Stimulated activated CD4-positive, alpha-beta T cell treated with anti-CD3 and anti-CD28 coated beads, TNF-alpha, amount 100 ng/mL, for 24 hours (primary cell): ENCODE measurements at regions not wholly inside any gene's neighbourhood (a gene's known extent, or its start where the extent isn't known, plus 50 kb on each side); places are given as distances from the start of the nearest gene placed in this dataset.

Experiments
- DNase-seq, 3 experiments: peaks; one replicate each; pipeline ENCODE4 v3.0.0-alpha.2; 2020; ENCODE audit warnings: low read depth in 3 of 3

- DNase-seq = no peak
These were observed 312.3 kb upstream of the STT3B start for GRCh38 chr3:31220431-31220830.

- no peak for DNase-seq
These were observed 309.4 kb upstream of the STT3B start for GRCh38 chr3:31223278-31223677.

DNA sequence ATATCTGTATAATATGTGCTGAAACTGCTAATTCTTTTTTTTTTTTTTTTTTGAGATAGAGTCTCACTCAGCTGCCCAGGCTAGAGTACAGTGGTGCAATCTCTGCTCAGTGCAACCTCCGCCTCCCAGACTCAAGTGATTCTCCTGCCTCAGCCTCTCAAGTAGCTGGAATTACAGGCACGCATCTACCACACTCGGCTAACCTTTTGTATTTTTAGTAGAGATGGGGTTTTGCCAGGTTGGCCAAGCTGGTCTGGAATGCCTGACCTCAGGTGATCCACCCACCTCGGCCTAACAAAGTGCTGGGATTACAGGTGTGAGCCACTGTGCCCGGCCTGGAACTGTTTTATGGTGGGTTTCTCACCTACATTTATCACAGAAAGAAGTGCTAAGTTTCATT lies 307.8 kb upstream of the STT3B start:
- no peak for DNase-seq

DNA sequence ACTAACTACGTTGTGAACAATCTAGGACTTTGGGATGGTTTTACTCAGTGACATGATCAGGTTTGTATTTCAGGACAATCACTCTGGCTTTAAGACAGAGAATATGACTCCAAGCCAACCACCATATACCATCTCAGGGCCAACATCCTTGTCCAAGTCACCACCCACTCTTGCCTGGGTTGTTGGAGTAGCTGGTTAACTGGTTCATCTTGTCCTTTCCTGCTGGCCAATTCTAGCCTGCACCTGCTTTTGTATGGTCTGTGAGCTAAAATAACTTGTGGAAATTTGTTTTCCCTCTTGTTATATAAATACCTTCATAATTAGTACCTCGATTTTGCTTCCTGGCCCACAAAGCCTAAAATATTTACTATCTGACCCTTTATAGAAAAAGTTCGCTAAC lies 306.8 kb upstream of the STT3B start:
- no peak for DNase-seq

- no peak for DNase-seq
These were observed 306.4 kb upstream of the STT3B start for GRCh38 chr3:31226346-31226745.

DNA sequence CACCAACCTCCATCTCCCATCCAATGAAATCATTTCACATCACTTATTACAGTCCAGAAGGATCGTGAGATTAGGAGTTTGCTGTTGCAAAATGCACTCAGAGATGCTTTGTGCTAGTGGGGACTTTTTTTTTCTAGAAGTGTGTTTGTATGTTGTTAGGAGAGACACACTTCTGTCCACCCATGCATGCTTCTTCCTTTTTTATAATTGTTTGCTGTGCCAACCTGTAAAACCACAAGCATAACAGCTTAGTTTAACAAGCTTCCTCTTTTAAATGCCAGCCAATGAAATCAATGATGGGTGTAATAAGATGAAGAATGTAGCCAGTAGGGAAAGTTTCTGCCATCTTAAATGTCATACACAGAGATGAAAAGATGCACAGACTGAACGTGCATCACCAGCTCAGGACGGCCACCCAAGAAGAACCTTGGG lies 305.6 kb upstream of the STT3B start:
- DNase-seq = no peak

- DNase-seq = no peak
These were observed 302.1 kb upstream of the STT3B start for GRCh38 chr3:31230425-31231223.

GRCh38 chr3:31232055-31233025 lies 300.4 kb upstream of the STT3B start:
- no peak for DNase-seq

GRCh38 chr3:31234145-31234544 lies 298.6 kb upstream of the STT3B start:
- DNase-seq = no peak

DNA sequence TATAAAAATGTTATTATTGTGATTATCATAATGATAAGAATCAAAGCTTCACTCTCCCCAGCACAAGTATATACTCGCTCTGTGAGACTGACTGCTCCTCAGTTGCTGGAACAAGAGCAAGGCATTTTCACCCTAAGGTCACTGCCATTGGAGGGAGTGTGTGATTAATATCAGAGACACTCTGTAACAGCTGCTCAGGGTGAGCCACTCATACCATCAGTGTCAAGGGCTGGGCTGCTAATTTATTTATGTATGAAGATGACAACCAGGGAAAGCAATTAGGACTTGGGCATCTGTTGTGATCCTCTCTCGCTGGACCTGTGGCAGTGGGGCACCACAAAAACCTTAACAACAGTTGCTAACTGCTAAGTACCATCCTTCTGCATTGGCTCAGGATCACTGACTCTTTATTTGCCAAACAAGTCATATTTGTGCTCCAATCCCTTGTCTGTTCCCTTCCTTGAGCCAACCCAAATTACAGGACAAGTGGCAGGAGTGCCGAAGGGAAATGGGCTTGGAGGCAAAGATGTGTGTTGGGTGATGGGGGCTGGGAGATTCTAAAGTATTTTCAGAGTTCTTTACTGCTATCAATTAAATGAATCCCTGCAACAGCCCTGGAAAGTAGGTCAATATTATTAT lies 297.5 kb upstream of the STT3B start:
- no peak for DNase-seq

DNA sequence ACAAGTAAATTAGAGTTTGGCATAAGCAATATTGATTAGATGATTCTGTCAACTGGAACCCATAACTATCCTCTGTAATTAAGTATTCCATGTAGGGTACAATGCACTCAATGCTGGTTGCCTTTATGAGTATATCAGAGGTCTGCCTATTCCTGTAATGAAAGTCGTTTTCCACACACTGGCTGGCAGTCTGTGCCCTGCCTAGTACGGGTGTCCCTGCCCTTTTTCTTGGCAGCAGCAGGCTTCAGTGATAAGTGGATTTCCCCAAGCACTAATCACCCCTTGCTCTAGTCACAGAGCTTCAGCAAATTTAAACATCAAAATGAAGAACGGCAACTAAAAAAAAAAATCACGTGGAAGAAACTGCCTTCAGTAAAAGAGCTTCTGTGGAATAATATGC lies 294.8 kb upstream of the STT3B start:
- DNase-seq = no peak

DNA sequence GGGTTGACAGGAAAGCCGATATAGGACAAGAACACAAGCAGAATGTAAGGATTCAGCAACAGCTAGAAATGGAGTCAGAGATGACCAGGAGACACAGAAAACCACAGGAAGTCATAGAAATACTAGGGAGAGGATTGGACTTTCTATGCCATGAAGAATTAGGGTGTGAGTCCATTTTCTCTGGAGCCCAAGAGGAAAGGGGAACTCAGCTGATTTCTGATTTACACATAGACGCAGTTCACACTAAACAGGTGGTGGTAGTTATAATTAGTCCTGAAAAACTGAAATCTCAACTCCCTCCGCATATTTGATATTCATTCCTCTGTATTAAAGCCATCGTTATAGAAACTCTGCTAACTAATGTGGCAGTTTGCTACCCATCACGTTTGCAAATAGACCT lies 292.7 kb upstream of the STT3B start:
- no peak for DNase-seq

- DNase-seq = no peak
These were observed 292.3 kb upstream of the STT3B start for GRCh38 chr3:31240466-31240865.

GRCh38 chr3:31240874-31241273 lies 291.9 kb upstream of the STT3B start:
- DNase-seq = no peak

DNA sequence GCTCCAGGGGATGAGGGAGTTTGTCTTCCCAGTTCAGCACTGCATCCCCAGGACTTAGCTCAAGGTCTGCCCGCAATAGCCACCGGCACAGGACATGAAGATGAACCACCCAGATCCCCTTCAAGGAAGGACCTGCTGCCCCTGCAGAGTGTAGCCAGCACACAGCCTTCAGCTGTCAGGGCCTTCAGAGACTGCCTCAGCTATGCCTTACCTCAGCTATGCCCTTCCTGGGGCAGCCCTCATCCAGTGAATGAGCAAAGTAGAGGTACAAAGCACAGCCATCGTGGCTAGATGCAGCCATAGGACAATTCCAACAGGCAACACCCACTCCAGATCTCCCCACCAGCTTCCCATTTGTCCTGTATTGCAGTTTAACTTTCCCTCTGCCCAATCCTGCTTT lies 291.2 kb upstream of the STT3B start:
- DNase-seq = no peak

DNA sequence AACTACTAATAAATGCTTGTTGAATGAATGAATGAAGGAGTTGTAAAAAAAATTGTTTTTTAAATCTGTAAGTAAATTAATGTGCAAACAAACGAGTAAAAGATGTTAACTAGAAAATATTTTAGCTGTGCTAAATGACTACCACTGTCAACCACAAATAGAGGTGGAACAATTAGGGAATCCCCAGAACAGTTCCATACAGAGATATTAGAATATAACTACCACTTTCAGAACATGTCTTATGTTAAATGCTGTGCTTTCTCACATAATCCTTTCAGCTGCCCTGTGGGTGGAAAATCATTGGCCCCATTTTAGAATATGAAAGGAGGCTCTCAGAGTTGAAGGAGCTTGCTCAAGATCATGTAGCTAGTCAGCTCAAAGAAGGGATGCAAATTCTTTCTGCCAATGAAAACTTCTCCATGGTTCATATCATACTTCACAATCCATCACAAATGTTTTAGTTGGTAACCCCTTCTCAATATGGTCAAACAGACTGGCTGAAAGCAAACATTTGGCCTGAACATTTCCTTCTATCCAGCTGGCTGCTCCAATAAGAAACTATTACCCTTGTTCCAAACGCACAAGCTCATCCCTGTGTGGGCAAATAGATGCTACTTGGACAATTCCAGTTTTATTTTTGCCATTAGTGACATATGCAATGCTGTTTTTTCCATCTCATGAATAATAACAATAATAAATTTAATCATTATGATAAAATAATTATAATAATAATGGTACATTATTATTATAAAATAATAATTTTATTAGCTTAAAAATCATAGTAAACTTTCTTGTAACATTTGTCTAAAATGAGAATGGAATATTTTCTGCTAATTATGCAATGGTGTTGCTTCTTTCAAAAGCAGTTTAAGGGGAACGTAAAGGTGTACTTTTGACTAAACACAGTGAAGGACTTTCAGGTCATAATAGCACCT lies 290.4 kb upstream of the STT3B start:
- DNase-seq = no peak

DNA sequence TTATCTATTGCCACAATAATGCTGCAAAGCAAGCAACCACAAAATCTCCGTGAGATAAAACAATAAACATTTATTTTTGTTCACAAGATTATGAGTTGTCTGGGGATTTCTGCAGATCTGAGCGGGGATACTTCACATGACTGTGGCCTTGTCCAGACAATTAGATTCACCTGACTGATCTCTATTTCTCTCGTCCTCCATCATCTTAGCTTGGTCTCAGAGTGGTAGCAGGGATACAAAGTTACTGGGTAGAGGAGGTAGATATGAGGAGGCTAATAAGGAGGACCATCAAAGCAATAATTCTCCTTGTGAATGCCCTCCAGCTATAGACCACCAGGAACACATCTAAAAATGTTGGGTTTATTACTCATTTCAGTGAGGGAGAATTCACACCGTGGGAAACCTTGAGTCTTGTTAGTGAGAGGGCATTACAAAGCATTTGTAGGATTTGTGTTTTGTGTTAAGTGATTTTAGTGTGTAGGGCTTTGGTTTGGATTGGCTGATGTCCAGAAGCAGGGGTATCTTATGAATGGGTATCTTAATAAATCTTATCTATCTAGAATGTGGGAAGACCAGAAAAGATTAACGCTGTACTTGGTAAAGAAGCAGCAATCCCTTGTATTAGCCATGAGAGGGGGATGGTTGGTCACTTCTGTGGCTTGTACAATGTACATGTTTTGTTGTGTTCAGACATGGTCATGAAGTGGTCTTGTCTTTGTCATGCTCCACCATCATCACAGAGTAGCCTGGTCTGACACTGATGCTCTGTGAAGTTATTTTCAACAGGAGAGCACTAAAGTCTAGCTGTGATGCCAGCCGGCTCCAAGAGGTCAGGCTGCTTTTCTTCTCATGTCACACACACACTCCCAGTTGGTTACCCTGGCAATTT lies 287.6 kb upstream of the STT3B start:
- no peak for DNase-seq

DNA sequence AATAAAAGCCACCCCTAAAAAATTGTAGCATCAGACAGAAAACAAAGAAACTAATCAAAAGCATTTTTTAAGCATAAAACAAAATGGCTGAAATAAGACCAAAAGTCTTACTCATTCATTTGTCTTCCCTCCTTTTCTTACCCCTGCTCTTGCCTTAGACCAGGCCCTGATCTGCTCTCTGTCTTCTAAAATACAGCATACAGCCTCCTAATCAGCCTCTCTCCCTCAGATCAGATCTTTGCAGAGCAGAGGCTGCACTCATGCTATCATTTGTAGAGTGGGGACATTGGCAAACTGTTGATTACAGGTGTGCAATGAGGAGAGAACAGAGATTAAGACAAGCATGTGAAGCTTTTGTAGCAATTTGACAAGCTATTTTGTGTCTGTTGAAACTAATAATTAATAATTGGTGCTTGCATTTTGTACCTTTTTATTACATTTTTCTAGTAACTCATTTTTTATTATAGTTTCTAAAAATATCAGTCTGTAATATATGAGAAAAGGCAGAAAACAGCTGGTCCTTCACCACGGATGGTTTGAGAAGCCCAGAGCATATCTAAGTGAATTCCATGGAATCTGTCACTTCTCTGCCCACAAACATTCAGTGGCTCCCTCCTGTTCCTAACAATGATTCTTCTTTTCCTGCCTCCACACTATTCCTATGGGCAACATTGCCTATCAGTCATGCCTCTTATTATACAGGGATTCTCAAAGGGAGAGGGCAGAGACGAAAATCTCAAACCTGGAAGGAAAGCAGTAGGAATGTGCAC lies 286.2 kb upstream of the STT3B start:
- no peak for DNase-seq

- DNase-seq = no peak
These were observed 285.7 kb upstream of the STT3B start for GRCh38 chr3:31247063-31247447.
